SIG-M5 treated with dmso at 0.1 percent for 504 hours (cell line): ENCODE measurements at regions not wholly inside any gene's neighbourhood (a gene's known extent, or its start where the extent isn't known, plus 50 kb on each side); places are given as distances from the start of the nearest gene placed in this dataset.
"Not testable (repeated sequence)": the region's sequence is repeated elsewhere in the genome, so short reads cannot be mapped to it uniquely, and the experiment has no call there.

Experiments
- DNase-seq: peaks from one replicate; lab custom pipeline; 2025; ENCODE audit not compliant: unreplicated experiment; lab: John Stamatoyannopoulos, UW

GRCh38 chr14:83912032-83912642 lies 1617.8 kb upstream of the FLRT2 start:
- no peak for DNase-seq

- no peak for DNase-seq
Observed at GRCh38 chr14:83913476-83913875, 1616.5 kb upstream of the FLRT2 start.

- no peak for DNase-seq
Observed at GRCh38 chr14:83918546-83918945, 1611.4 kb upstream of the FLRT2 start.

GRCh38 chr14:83919675-83920074 lies 1610.3 kb upstream of the FLRT2 start:
- not testable (repeated sequence) for DNase-seq

- DNase-seq, result no peak
Observed at GRCh38 chr14:83923842-83924241, 1606.1 kb upstream of the FLRT2 start.

- DNase-seq, result no peak
Observed at GRCh38 chr14:83924259-83924658, 1605.7 kb upstream of the FLRT2 start.

- no peak for DNase-seq
Observed at GRCh38 chr14:83940253-83940652, 1589.7 kb upstream of the FLRT2 start.

- no peak for DNase-seq
Observed at GRCh38 chr14:83958359-83958758, 1571.6 kb upstream of the FLRT2 start.

GRCh38 chr14:83960832-83961512 lies 1569.0 kb upstream of the FLRT2 start:
- no peak for DNase-seq

GRCh38 chr14:83969998-83970397 lies 1559.9 kb upstream of the FLRT2 start:
- no peak for DNase-seq

- DNase-seq, result no peak
Observed at GRCh38 chr14:83972631-83973030, 1557.3 kb upstream of the FLRT2 start.

GRCh38 chr14:83974647-83975163 lies 1555.2 kb upstream of the FLRT2 start:
- no peak for DNase-seq

- no peak for DNase-seq
Observed at GRCh38 chr14:83975435-83975834, 1554.5 kb upstream of the FLRT2 start.

GRCh38 chr14:83975841-83976770 lies 1553.8 kb upstream of the FLRT2 start:
- DNase-seq, result no peak

GRCh38 chr14:83977583-83977982 lies 1552.4 kb upstream of the FLRT2 start:
- DNase-seq, result no peak

GRCh38 chr14:83981676-83982258 lies 1548.2 kb upstream of the FLRT2 start:
- DNase-seq, result peak; percentile 6

GRCh38 chr14:83988275-83988674 lies 1541.7 kb upstream of the FLRT2 start:
- DNase-seq, result peak; percentile 92

GRCh38 chr14:83991666-83992065 lies 1538.3 kb upstream of the FLRT2 start:
- DNase-seq, result no peak

GRCh38 chr14:83992857-83993256 lies 1537.1 kb upstream of the FLRT2 start:
- peak; percentile 71 for DNase-seq

GRCh38 chr14:83993545-83993944 lies 1536.4 kb upstream of the FLRT2 start:
- no peak for DNase-seq

- DNase-seq, result no peak
Observed at GRCh38 chr14:83994020-83994419, 1535.9 kb upstream of the FLRT2 start.
